A673 (cell line): ENCODE measurements at regions not wholly inside any gene's neighbourhood (a gene's known extent, or its start where the extent isn't known, plus 50 kb on each side); places are given as distances from the start of the nearest gene placed in this dataset.

Experiments used
- BruUV-seq: library from RNA; stranded (reverse); fragments of 400-500 nt; replicated peaks from 2 replicates; lab custom pipeline; 2021; lab: Mats Ljungman, UMichigan
- CTCF ChIA-PET: fragments of 300-600 bp; sonication (Branson Sonifier 250); formaldehyde crosslinking; loops from one replicate; lab custom pipeline; 2022; ENCODE audit warnings: antibody characterized with exemption; lab: Charles Lee
- POLR2A ChIA-PET: fragments of 300-600 bp; sonication (Branson Sonifier 250); formaldehyde crosslinking; loops from one replicate; lab custom pipeline; 2022; ENCODE audit warnings: antibody characterized with exemption; ENCODE audit not compliant: low non-redundant PET; lab: Charles Lee
- DNase-seq: peaks from one replicate; pipeline ENCODE4 v3.0.0-alpha.2; 2015; ENCODE audit warnings: low spot score
- H3K27ac ChIP-seq: fragments of 200-600 bp; sonication (generic); 2 replicates; pipeline ENCODE4 v1.5.1; 2016; ENCODE audit warnings: mixed run types, low read depth, mild to moderate bottlenecking, mixed read lengths, antibody characterized with exemption, low read length; ENCODE audit not compliant: poor library complexity, severe bottlenecking
- H3K27me3 ChIP-seq: fragments of 200-600 bp; sonication (generic); replicated peaks from 2 replicates; pipeline ENCODE4 v1.6.1; 2017; ENCODE audit warnings: mixed run types, low read depth, mild to moderate bottlenecking, mixed read lengths, antibody characterized with exemption, low read length; ENCODE audit not compliant: insufficient read depth, poor library complexity
- H3K36me3 ChIP-seq: fragments of 200-600 bp; sonication (generic); 2 replicates; pipeline ENCODE4 v1.6.1; 2016; ENCODE audit warnings: mixed run types, mild to moderate bottlenecking, mixed read lengths, antibody characterized with exemption, low read length; ENCODE audit not compliant: insufficient read depth, poor library complexity, severe bottlenecking
- H3K4me1 ChIP-seq: fragments of 200-600 bp; sonication (generic); 2 replicates; pipeline ENCODE4 v1.6.1; 2017; ENCODE audit warnings: mixed run types, mild to moderate bottlenecking, mixed read lengths, antibody characterized with exemption, low read length; ENCODE audit not compliant: insufficient read depth, poor library complexity, severe bottlenecking
- H3K4me3 ChIP-seq: fragments of 200-600 bp; sonication (generic); 2 replicates; pipeline ENCODE4 v1.5.1; 2016; ENCODE audit warnings: low read depth, mixed run types, mild to moderate bottlenecking, mixed read lengths, low read length; ENCODE audit not compliant: poor library complexity, severe bottlenecking
- H3K9me3 ChIP-seq: fragments of 200-600 bp; sonication (generic); 2 replicates; pipeline ENCODE4 v1.6.1; 2016; ENCODE audit warnings: mixed run types, low read depth, mild to moderate bottlenecking, mixed read lengths, antibody characterized with exemption, low read length; ENCODE audit not compliant: poor library complexity, severe bottlenecking
- EZH2 ChIP-seq: fragments of 200-600 bp; sonication (generic); IDR thresholded peaks from 2 replicates; pipeline ENCODE4 v1.6.1; 2017; ENCODE audit warnings: borderline replicate concordance, low read depth, mild to moderate bottlenecking, mixed read lengths, antibody characterized with exemption, low read length; ENCODE audit not compliant: poor library complexity, severe bottlenecking
- intact Hi-C: fragments of 100-400 bp; cut with micrococcal nuclease; formaldehyde crosslinking; loops from one replicate; pipeline ENCODE4 v1.10.0; 2022; ENCODE audit not compliant: unreplicated experiment
- TF ChIP-seq, protein P1 (sequence below): fragments of 300-800, 200-600 bp; sonication (generic); conservative IDR thresholded peaks from 2 replicates; pipeline ENCODE4 v1.5.1; 2017; ENCODE audit warnings: low read depth, mild to moderate bottlenecking, antibody characterized with exemption, low read length, moderate library complexity, mixed read lengths

DNA sequence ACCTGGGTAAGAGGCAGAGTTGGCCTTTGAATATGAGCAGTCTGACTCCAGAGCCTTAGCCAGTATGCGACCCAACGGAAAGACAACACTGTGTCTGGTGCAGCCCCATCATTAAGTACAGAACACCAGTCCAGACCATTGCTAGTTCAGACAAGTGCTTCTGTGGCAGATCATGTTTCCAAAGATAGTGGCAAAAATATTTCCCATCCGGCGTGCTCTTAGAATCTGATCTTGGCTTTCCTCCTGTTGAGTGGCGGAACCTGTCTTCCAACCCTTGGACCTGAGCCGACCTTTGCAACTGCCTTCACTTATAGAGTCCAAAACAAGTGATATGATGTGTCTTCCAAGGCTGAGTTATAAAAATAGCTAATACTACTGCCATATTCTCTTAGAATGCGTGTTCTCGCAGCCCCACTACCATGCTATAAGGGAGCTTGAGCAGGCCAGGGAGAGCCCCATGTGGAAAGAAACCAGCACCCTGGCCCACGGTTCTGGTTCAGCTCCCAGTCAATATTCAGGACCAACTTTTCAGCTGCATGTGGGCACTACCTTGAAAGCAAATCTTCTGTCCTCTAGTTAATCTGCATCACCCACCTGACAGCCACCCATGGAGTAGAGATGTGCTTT, 322.4 kb upstream of the SLCO3A1 start:
- Histone ChIP-seq H3K4me1 (peaks cover 8% of the 10 kb centered on the region), H3K36me3 (no peaks in the 10 kb centered on the region), H3K9me3 (no peaks in the 10 kb centered on the region), H3K27ac (no peak overlapping the region), H3K4me3 (no peak overlapping the region), H3K27me3 (no peaks in the 10 kb centered on the region)
- ChIA-PET CTCF (no interaction called here), POLR2A (no interaction called here)
- intact Hi-C loops = no loop called here
- DNase-seq = no peak
- no TSS peak for BruUV-seq
- TF ChIP-seq, protein P1, sequence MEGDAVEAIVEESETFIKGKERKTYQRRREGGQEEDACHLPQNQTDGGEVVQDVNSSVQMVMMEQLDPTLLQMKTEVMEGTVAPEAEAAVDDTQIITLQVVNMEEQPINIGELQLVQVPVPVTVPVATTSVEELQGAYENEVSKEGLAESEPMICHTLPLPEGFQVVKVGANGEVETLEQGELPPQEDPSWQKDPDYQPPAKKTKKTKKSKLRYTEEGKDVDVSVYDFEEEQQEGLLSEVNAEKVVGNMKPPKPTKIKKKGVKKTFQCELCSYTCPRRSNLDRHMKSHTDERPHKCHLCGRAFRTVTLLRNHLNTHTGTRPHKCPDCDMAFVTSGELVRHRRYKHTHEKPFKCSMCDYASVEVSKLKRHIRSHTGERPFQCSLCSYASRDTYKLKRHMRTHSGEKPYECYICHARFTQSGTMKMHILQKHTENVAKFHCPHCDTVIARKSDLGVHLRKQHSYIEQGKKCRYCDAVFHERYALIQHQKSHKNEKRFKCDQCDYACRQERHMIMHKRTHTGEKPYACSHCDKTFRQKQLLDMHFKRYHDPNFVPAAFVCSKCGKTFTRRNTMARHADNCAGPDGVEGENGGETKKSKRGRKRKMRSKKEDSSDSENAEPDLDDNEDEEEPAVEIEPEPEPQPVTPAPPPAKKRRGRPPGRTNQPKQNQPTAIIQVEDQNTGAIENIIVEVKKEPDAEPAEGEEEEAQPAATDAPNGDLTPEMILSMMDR = no peak
- no peak for TF ChIP-seq EZH2

DNA sequence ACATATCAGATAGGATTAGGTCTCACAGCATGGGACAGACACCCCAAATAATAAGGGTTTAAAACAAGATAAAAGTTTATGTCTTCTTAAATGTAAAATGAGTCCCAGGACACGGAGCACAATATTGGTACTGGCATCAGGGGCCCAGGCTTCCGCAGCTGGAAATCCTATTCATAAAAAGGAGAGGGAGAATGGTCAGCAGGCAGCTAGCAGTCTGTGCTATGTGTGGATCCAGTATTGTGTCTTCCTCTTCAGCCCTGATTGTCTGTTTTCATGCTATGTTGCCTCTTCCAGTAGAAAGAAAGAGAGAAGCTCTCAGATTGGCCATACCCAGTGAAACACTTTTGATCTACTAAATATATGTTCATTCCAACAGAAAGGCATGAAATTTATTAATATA, 319.3 kb upstream of the SLCO3A1 start:
- BruUV-seq = no TSS peak
- intact Hi-C loops = no loop called here

DNA sequence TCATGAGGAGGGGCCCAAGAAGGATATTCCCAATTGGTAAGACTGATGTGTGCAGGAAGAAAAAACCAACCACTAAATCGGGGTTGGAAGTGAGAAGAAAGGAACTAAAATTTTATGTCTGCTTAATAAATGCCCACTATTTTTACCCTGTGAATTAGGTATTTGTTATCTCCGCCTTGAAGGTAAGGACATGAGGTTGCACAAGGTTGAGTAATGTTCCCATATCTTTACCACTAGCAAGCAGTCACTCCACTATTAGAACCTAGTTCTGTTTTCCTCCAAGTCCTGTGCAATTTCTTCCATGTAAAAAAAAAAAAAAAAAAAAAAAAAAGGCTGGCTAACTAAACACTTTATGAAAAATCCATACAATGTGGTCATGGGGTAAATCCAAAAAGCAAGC, 318.5 kb upstream of the SLCO3A1 start:
- Histone ChIP-seq H3K36me3 (no peaks in the 10 kb centered on the region), H3K4me3 (no peak overlapping the region), H3K27ac (no peak overlapping the region), H3K27me3 (no peaks in the 10 kb centered on the region), H3K9me3 (no peaks in the 10 kb centered on the region), H3K4me1 (peaks cover 35% of the 10 kb centered on the region)
- DNase-seq = no peak
- ChIA-PET CTCF (no interaction called here), POLR2A (no interaction called here)
- intact Hi-C loops = no loop called here
- BruUV-seq = no TSS peak
- no peak for TF ChIP-seq EZH2
- TF ChIP-seq, protein P1 = no peak

More for the DNA sequence above, 319.3 kb upstream of the SLCO3A1 start:
- ChIA-PET POLR2A (no interaction called here), CTCF (no interaction called here)
- Histone ChIP-seq H3K27ac (no peak overlapping the region), H3K27me3 (no peaks in the 10 kb centered on the region), H3K4me3 (no peak overlapping the region), H3K36me3 (no peaks in the 10 kb centered on the region), H3K4me1 (peaks cover 35% of the 10 kb centered on the region), H3K9me3 (no peaks in the 10 kb centered on the region)
- TF ChIP-seq EZH2 = no peak
- TF ChIP-seq, protein P1 = no peak
- no peak for DNase-seq
